Right atrium auricular region (tissue), 2 donors: ENCODE measurements at regions not wholly inside any gene's neighbourhood (a gene's known extent, or its start where the extent isn't known, plus 50 kb on each side); places are given as distances from the start of the nearest gene placed in this dataset.

Experiments
- DNase-seq: peaks from one replicate; pipeline ENCODE4 v3.0.0-alpha.2; 2019; ENCODE audit warnings: low spot score
- H3K27ac ChIP-seq, 2 donors: fragments of 200-600 bp; sonication (generic); 1 replicate in 1 of 2; 2 replicates in 1 of 2; pipeline ENCODE4 v1.5.1; 2016 to 2019
- H3K27me3 ChIP-seq, 2 donors: fragments of 200-600 bp; sonication (generic); one replicate each; pipeline versions ENCODE4 v1.5.1 to v1.6.0; 2017 to 2019
- H3K36me3 ChIP-seq: fragments of 200-600 bp; sonication (generic); one replicate; pipeline ENCODE4 v1.5.1; 2016
- H3K4me1 ChIP-seq, 2 donors: fragments of 200-600 bp; sonication (generic); one replicate each; pipeline versions ENCODE4 v1.5.1 to v1.6.0; 2017 to 2019
- H3K4me3 ChIP-seq, 2 donors: fragments of 200-600 bp; sonication (generic); 1 replicate in 1 of 2; 2 replicates in 1 of 2; pipeline ENCODE4 v1.5.1; 2017 to 2019; ENCODE audit warnings: mild to moderate bottlenecking in 1 of 2, moderate library complexity in 1 of 2
- H3K9me3 ChIP-seq, 2 donors: fragments of 200-600 bp; sonication (generic); one replicate each; pipeline ENCODE4 v1.5.1; 2019
- CTCF ChIP-seq, 2 donors: fragments of 200-600 bp; sonication (generic); IDR thresholded peaks; one replicate each; pipeline ENCODE4 v1.5.1; 2019; ENCODE audit warnings: antibody characterized with exemption in 2 of 2

DNA sequence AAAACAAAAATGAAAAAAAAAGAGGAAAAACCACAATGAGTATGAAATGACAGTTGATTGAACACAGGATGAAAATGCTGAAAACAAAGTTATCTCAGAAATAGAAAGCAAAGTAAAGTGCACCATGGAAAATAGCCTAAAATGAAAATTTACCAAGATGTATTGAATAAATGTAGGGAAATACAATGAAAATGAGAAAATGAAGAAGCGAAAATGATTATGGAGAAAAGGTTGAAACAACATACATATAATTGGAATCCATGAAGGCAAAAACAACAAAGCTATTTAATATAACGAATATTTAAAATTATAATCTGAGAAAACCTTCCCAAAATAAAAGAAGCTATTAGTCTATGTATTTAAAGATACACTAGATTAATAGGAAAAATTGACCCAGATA lies 147.4 kb downstream of the TMEM18 start:
- no peak for TF ChIP-seq CTCF (IDR thresholded peaks at IDR 0.05)
- Histone ChIP-seq H3K36me3 (no peaks in the 10 kb centered on the region), H3K4me1 (no peaks in the 10 kb centered on the region), H3K9me3 (peaks cover 0 to 44% of the 10 kb centered on the region in 2 donors), H3K4me3 (no peak overlapping the region), H3K27me3 (no peaks in the 10 kb centered on the region), H3K27ac (no peak overlapping the region)
- DNase-seq = no peak

DNA sequence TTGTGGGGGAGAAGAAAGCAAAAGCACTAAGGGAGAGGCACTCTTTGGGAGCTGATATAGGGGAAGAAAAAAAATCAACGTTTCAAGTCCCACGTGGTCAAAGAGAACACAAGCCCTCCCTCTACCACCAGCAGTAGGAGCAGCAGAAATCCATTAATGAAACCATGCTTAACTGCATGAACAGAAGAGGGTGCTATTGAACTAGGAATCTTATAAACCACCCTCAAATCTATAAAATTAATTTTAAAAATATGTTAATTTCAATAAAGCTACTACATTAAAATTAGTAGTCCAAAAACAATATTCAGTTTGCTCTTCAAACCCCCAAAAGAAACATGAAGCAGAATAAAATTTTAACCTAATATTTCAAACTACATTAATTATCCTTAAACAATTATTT lies 147.8 kb downstream of the TMEM18 start:
- Histone ChIP-seq H3K36me3 (no peaks in the 10 kb centered on the region), H3K4me1 (no peaks in the 10 kb centered on the region), H3K27ac (no peak overlapping the region), H3K27me3 (no peaks in the 10 kb centered on the region), H3K4me3 (no peak overlapping the region), H3K9me3 (peaks cover 0 to 44% of the 10 kb centered on the region in 2 donors)
- DNase-seq = no peak
- TF ChIP-seq CTCF (IDR thresholded peaks at IDR 0.05) = no peak

GRCh38 chr2:527581-527980 lies 149.6 kb downstream of the TMEM18 start:
- DNase-seq = no peak
- TF ChIP-seq CTCF (IDR thresholded peaks at IDR 0.05) = no peak
- H3K27me3 ChIP-seq = no peaks in the 10 kb centered on the region
- no peak overlapping the region for H3K27ac ChIP-seq
- peaks cover 0 to 35% of the 10 kb centered on the region in 2 donors for H3K9me3 ChIP-seq
- no peak overlapping the region for H3K4me3 ChIP-seq
- H3K4me1 ChIP-seq = no peaks in the 10 kb centered on the region
- H3K36me3 ChIP-seq = no peaks in the 10 kb centered on the region

DNA sequence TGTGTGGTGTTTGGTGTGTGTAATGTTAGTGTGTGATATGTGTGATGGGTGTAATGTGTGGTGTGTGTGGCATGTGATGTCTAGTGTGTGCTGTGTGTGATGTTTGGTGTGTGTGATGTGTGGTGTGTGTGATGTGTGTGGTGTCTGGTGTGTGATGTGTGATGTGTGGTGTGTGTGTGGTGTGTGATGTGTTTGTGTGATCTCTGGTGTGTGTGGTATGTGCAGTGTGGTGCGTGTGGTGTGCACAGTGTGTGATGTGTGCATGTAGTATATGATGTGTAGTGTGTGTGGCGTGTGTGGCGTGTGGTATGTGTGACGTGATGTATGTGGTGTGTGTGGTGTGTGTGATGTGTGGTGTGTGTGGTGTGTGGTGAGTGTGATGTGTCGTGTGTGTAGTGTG lies 150.3 kb downstream of the TMEM18 start:
- peaks cover 0 to 29% of the 10 kb centered on the region in 2 donors for H3K9me3 ChIP-seq
- H3K4me1 ChIP-seq = no peaks in the 10 kb centered on the region
- no peaks in the 10 kb centered on the region for H3K36me3 ChIP-seq
- TF ChIP-seq CTCF (IDR thresholded peaks at IDR 0.05) = no peak
- no peaks in the 10 kb centered on the region for H3K27me3 ChIP-seq
- no peak overlapping the region for H3K27ac ChIP-seq
- DNase-seq = no peak
- no peak overlapping the region for H3K4me3 ChIP-seq

DNA sequence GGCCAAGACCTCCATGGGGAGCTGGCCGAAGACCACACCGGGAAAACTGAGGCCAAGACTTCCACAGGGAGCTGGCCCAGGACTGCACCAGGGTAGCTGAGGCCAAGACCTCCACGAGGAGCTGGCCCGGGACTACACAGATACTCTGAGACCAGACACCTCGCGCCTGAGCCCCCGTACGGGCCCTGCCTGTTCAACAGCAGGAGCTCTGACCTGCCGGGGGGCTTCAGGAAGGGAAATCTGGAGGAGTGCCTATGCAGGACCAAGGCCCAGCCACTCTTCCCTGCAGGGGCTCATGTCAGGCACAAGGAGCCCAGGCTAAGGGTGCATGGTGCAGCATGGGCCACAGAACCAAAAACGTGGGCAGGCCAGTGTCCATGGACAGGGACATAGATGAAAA lies 151.6 kb downstream of the TMEM18 start:
- no peak for TF ChIP-seq CTCF (IDR thresholded peaks at IDR 0.05)
- DNase-seq = no peak

DNA sequence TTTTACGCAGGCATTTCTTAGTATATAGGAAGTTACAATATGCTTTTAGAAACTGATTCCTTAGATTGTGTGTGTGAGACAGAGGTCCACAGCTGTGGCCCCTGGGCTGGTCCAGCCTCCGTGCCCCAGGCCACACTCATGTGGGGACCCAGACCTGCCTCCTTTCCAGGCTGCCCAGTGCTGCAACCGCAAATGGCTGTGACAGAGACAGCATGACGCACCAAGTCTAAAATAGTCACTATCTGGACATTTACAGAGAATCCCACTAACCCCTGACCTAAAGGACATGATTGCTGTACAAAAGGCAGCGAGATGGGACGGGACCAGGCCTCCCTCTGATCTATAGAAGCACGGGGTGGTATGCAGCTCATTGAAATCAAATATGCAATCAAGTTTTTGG lies 152.2 kb downstream of the TMEM18 start:
- no peak for DNase-seq
- Histone ChIP-seq H3K27ac (no peak overlapping the region), H3K4me1 (no peaks in the 10 kb centered on the region), H3K27me3 (no peaks in the 10 kb centered on the region), H3K4me3 (no peak overlapping the region), H3K9me3 (peaks cover 0 to 13% of the 10 kb centered on the region in 2 donors), H3K36me3 (no peaks in the 10 kb centered on the region)
- TF ChIP-seq CTCF (IDR thresholded peaks at IDR 0.05) = no peak

More for the DNA sequence above, 151.6 kb downstream of the TMEM18 start:
- peaks cover 0 to 18% of the 10 kb centered on the region in 2 donors for H3K9me3 ChIP-seq
- H3K4me3 ChIP-seq = no peak overlapping the region
- no peaks in the 10 kb centered on the region for H3K4me1 ChIP-seq
- no peak overlapping the region for H3K27ac ChIP-seq
- H3K27me3 ChIP-seq = no peaks in the 10 kb centered on the region
- no peaks in the 10 kb centered on the region for H3K36me3 ChIP-seq
